ENCODE measurements at regions not wholly inside any gene's neighbourhood (a gene's known extent, or its start where the extent isn't known, plus 50 kb on each side); places are given as distances from the start of the nearest gene placed in this dataset.
"Not testable (repeated sequence)": the region's sequence is repeated elsewhere in the genome, so short reads cannot be mapped to it uniquely, and the experiment has no call there.

DNA sequence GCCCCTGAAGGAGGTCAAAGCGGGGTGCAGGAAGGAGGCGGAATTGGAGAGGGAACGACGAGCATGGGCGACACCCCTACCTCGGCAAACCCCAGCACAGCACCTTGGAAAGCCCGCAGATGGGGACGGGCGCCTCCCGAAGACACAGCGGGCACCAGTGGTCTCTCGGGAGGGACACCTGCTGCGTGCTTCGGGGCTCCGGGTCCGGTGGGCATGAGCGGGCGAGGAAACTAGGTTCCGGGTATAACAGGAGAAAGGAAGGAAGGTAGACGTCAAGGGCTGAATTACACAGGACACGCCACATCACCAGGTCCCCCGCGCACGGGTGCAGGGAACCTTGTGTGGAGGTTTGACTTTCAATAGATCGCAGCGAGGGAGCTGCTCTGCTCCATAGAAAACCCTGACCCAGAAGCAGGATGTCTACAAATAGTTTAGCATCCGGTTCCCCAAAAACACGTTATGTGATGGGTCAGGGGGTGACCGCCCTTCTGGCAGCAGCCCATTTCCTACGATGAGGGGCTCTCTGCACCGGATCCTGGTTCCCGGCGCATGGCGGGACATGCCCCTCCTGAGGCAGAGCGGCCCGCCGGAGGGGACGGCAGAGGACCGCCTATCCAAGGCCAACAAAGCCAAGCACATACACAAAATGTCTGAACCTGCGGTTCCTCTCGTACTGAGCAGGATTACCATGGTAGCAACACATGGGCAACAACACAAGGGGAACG lies 196.9 kb downstream of the ALG10 start:
- DNase-seq (ENCODE audit: low spot score) (no peak), FAIRE-seq (no peak)

DNA sequence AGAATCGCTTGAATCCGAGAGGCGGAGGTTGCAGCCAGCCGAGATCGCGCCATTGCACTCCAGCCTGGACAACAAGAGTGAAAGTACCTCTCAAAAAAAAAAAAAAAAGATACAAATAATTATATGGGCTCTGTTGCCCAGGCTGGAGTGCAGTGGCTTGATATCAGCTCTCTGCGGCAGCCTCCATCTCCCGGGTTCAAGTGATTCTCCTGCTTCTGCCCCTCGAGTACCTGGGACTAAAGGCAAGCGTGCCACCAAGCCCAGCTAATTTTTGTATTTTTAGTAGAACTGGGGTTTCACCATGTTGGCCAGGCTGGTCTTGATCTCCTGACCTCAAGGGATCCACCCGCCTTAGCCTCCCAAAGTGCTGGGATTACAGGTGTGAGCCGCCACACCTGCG lies 197.8 kb downstream of the ALG10 start:
- DNase-seq (ENCODE audit: low spot score); FAIRE-seq: not testable (repeated sequence)

DNA sequence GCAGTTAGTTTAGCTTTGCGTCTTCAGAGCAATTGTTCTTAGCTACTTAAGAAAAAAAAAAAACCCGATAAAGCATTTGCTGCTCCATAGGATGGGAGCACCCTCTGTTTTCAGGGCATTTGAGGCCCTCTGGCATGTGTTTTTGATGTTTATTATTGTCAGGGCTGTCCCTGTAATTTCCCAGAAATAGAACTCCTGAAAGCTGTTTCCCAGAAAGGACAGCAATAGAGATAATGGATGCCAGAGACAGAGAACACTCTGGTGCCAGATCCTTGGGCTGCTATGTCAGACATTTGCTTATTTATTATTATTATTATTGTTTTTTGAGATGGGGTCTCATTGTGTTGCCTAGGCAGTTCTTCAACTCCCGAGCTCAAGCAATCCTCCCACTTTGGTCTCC lies 201.3 kb downstream of the ALG10 start:
- no peak for FAIRE-seq
- no peak for DNase-seq (ENCODE audit: low spot score)

DNA sequence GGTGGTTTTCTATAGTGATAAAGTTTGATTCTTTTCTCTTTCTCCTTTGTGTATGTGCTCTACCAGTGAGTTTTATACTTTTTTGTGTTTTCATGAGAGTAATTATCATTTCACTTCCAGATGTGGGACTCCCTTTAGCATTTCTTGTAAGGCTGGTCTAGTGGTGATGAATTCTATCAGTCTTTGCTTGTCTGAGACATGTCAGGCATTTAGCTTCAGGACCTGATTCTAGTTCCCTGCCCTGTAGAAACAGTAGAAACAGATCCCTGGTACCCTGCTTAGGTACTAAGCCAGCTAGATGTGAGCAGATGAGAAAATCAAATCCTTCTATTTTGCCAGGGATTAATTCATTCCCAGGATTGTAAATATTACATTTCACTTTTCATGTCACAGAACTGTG lies 203.7 kb downstream of the ALG10 start:
- not testable (repeated sequence) for FAIRE-seq; DNase-seq (ENCODE audit: low spot score)

DNA sequence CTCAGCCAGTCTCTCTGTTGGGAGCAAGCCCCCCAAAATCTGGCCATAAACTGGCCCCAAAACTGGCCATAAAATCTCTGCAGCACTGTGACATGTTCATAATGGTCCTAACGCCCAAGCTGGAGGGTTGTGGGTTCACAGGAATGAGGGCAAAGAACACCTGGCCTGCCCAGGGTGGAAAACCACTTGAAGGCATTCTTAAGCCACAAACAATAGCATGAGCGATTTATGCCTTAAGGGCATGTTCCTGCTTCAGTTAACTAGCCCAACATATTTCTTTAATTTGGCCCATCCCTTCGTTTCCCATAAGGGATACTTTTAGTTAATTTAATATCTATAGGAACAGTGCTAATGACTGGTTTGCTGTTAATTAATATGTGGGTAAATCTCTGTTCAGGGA lies 205.8 kb downstream of the ALG10 start:
- not testable (repeated sequence) for FAIRE-seq; DNase-seq (ENCODE audit: low spot score)

DNA sequence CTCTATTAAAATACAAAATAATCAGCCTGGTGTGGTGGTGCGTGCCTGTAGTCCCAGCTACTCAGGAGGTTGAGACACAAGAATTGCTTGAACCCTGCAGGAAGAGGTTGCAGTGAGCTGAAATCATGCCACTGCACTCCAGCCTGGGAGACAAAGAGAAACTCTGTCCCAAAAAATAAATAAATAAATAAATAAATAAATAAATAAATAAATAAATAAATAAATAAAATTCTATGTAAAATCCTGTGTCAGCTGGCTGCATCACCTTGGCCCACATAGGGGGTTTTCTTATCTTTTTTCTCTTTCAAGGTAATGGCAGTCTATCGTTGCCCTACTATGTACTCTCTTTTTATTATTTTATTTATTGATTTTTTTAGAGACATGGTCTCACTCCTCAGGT lies 206.7 kb downstream of the ALG10 start:
- FAIRE-seq; DNase-seq (ENCODE audit: low spot score): not testable (repeated sequence)

DNA sequence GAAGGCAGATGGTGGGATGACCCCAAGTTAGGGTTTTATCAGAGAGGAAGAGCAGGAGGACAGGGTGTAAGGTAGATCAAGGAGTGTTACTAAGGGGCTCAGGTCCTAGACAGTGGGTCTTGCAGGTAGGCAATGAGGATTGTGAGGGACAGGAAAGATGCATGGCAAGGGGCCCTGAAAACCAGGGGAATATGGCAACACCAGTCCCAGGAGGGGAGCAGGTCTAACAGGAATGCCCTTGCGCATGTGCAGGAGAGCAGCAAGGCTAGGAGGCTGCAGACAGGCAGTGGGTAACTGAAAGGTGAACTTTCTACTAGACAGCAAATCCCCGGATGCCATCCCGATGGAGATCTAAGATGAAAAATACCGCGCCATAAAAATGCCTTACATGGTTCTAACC lies 211.3 kb downstream of the ALG10 start:
- DNase-seq (ENCODE audit: low spot score) (no peak), FAIRE-seq (no peak)

DNA sequence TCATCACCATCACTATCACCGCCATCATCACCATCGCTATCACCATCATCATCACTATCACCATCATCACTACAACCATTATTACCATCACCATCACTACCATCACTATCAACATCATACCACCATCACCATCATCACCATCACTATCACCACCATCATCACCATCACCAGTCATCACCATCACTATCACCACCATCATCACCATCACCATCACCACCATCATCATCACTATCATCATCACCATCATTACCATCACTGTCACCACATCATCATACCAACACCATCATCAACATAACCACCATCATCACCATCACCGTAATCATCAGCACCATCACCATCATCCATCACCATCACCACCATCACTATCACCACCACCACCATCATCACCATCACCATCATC lies 213.8 kb downstream of the ALG10 start:
- DNase-seq (ENCODE audit: low spot score) (no peak), FAIRE-seq (no peak)

DNA sequence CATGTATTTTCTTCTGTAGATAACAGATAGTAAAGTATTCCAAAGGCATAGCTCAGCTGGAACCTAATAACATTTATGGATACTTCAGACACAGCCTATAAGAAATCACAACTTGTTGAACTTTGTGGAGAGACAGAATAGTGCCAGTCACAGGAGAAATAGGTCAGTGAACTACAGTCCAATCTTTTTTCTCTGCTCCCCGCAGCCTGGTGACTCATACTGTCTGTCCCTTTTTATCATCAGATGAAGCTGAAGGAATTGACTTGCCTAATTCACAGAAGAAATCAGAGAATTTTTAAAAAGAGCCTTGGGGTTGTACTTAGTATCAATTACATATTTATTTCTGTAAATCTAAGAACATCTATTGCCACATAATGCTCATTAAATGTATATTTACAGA lies 222.3 kb downstream of the ALG10 start:
- FAIRE-seq: no peak
- DNase-seq (ENCODE audit: low spot score): no peak

DNA sequence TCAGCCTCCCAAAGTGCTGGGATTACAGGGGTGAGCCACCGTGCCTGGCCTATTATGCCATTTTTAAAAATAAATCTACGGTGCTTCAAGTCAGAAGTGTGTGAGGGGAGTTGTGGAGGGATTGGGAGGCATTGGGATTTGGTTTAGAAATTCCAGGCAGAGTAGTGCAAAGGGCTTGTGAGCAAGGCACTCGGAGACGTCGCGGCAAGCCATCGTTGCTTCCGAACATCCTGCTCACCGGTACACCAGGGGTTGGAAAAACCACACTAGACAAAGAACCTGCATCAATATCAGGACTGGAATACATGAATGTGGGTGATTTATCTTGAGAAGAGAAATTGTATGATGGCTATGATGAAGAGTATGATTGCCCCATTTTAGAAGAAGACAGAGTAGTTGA lies 227.0 kb downstream of the ALG10 start:
- FAIRE-seq (no peak), DNase-seq (ENCODE audit: low spot score) (no peak)

DNA sequence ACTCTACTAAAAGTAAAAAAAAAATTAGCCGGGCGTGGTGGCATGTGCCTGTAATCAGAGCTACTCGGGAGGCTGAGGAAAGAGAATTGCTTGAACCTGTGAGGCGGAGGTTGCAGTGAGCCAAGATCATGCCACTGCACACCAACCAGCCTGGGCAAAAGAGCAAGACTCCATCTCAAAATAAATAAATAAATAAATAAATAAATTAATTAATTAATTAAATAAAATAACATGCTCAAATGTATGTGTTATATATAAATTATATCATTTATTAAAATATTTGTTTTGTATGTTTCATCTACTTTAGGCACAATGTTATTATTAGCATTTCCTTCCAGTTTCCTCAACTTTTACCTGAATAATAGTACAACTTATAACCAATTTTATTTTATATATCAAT lies 229.6 kb downstream of the ALG10 start:
- not testable (repeated sequence) for DNase-seq (ENCODE audit: low spot score); FAIRE-seq

DNA sequence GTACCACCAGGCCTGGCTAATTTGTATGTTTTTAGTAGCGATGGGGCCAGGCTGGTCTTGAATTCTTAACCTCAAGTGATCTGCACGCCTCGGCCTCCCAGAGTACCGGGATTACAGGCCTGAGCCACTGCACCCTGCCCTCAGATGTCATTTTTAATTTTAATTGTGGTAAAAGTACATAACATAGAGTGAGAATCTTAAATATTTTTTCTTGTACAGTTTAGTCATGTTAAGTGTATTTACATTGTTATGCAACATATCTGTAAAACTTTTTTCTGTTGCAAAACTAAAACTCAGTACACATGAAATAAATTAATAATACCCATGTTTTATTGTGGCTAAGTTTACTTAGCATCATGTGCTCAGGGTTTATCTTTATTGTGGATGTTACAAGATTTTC lies 231.4 kb downstream of the ALG10 start:
- no peak for FAIRE-seq

DNA sequence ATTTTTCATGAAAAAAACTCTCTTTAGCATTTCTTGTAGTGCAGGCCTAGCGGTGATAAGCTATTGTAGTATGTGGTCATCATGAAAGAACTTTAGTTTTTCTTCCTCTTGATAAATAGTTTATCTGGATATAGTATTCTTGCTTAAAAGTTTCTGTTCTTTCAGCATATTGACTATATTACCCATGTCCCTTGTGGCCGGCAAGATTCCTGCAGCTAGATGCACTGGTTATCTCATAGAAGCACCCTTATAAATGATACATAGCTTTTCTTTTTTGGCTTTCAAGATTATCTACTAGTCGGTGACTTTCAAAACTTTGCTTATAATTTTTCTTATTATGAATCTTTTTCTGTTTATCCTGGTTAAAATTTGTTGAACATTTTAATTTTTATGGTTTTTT lies 234.8 kb downstream of the ALG10 start:
- FAIRE-seq: no peak
- no peak for DNase-seq (ENCODE audit: low spot score)

More for the DNA sequence above, 231.4 kb downstream of the ALG10 start:
- no peak for DNase-seq (ENCODE audit: low spot score)

DNA sequence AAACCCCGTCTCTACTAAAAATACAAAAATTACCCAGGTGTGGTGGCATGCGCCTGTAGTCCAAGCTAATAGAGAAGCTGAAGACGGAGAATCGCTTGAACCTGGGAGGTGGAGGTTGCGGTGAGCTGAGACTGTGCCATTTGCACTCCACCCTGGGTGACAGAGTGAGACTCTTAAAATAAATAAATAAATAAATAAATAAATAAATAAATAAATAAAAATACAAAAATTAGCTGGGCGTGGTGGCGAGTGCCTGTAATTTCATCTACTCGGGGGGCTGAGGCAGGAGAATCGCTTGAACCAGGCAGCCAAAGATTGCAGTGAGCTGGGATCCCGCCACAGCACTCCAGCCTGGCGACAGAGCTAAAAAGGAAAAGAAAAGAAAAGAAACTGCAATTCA lies 239.8 kb downstream of the ALG10 start:
- not testable (repeated sequence) for FAIRE-seq; DNase-seq (ENCODE audit: low spot score)

DNA sequence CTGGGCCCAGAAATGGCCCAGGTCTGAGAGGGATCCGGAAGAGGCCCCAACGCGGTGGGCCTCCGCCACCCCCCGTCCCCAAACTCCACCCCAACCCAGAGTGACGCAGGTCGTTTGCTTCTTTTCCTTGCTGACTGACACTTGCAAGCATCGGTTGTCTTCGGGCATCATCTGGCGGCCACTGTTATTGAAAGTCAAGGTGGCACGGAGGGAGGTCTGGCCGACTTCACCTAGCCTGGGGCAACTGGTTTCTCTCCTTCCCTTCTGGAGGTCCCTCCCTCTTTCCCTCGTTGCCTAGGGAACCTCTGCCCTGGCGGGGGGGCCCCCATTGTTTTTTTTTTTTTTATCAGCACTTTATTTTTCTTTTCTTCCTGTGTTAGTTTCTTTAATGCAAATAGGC lies 241.8 kb downstream of the ALG10 start:
- DNase-seq (ENCODE audit: low spot score) (no peak), FAIRE-seq (no peak)

DNA sequence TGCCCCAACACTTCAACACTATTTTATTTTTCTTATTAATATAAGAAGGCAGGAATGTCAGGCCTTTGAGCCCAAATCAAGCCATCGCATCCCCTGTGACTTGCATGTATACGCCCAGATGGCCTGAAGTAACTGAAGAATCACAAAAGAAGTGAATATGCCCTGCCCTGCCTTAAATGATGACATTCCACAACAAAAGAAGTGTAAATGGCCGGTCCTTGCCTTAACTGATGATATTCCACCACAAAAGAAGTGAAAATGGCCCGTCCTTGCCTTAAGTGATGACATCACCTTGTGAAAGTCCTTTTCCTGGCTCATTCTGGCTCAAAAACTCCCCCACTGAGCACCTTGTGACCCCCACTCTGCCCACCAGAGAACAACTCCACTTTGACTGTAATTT lies 251.4 kb downstream of the ALG10 start:
- not testable (repeated sequence) for FAIRE-seq; DNase-seq (ENCODE audit: low spot score)

DNA sequence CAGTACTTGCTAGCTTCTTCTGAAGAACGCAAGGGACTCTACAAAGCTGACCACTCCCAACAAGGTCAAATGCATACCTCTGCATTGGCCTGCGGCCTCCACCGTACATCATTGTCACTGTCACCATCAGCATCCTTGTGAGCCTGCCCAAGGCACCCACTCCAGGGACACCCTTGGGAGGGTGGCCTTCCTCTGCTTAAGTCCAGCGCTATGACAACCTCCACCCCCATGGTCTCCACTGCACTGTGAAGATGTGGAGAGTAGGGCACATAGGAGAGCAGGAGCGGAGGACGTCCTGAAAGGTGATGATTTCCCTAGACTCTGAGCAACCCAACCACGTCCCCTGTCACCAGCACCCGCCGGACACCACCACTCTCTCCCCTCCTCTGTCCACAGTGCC lies 252.8 kb downstream of the ALG10 start:
- no peak for FAIRE-seq
- DNase-seq (ENCODE audit: low spot score): no peak

DNA sequence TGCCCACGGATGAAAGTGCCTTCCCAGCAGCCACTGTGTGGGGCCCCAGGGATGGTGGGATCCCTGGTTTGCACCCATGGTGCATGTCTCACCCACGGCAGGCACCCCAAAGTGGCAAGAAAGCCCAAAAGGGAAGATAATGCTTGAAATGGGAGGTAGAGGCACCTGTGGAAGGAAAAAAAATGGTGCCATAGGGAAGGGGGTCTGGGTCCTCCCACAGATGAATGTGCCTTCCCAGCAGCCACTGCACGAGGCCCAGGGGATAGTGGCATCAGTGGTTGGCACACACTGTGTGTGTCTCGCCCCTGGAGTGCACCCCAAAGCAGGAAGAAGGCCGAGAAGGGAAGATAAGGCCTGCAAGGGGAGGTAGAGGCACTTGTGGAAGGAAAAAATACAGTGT lies 264.2 kb downstream of the ALG10 start:
- FAIRE-seq: no peak
- no peak for DNase-seq (ENCODE audit: low spot score)

DNA sequence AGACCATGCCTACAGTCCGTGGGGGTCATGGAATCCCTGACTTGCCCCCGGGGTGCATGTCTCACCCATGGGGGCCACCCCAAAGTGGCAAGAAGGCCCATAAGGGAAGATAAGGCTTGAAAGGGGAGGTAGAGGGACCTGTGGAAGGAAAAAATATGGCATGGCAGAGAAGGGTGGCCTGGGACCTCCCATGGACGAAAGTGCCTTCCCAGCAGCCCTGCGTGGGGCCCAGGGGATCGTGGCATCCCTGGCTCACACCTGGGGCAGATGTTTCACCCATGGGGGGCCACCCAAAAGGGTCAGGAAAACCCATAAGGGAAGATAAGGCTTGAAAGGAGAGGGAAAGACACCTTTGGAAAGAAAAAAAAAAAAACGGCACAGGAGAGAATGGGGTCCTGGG lies 264.6 kb downstream of the ALG10 start:
- FAIRE-seq (no peak), DNase-seq (ENCODE audit: low spot score) (no peak)

DNA sequence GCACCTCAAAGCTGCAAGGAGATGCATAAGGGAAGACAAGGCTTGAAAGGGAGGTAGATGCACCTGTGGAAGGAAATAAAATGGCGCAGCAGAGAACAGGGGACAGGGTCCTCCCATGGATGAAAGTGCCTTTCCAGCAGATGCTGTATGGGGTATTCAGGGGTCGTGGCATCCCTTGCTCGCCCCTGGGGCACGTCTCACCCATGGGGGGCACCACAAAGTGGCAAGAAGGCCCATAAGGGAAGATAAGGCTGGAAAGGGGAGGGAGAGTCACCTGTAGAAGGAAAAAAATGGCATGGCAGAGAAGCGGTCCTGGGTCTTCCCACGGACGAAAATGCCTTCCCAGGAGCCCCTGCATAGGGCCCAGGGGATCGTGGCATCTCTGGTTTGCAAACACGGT lies 265.1 kb downstream of the ALG10 start:
- DNase-seq (ENCODE audit: low spot score): no peak
- FAIRE-seq: no peak

DNA sequence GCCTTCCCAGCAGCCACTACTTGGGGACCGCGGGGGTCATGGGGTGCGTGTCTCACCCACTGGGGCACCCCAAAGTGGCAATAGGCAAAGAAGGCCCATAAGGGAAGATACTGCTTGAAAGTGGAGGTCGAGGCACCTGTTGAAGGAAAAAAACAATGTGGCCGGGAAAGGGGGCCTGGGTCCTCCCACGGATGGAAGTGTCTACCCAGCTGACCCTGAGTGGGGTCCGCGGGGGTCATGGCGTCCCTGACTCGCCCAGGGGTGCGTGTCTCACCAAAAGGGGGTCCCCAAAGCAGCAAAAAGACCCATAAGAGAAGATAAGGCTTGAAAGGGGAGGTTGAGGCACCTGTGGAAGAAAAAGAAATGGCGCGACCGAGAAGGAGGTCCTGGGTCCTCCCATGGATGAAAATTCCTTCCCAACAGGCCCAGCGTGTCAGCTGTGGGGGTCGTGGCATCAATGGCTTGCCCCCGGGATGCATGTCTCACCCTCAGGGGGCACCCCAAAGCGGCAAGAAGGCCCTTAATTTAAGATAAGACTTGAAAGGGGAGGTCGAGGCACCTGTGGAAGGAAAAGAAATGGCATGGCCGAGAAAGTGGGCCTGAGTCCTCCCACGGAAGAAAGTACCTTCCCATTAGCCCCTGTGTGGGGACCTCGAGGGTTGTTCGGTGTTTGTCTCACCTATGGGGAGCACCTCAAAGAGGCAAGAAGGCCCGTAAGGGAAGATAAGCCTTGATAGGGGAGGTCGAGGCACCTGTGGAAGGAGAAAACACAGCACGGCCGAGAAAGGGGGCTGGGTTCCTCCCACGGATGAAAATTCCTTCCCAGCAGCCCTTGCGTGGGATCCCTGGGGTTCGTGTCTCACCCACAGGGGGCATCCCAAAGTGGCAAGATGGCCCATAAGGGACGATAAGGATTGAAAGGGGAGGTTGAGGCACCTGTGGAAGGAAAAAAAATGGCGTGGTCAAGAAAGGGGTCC lies 266.0 kb downstream of the ALG10 start:
- DNase-seq (ENCODE audit: low spot score): no peak
- no peak for FAIRE-seq

DNA sequence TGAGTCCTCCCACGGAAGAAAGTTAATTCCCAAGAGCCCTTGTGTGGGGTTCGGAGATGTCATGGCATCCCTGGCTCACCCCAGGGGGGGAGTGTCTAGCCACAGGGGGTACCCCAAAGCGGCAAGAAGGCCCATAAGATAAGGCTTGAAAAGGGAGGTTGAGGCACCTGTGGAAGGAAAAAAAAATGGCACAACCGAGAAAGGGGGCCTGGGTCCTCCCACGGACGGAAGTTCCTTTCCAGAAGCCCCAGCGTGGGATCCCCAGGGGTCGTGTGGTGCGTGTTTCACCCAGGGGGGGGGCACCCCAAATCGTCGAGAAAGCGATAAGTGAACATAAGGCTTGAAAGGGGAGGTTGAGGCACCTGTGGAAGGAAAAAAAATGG lies 266.7 kb downstream of the ALG10 start:
- DNase-seq (ENCODE audit: low spot score) (no peak), FAIRE-seq (no peak)

Data from RCC 7860 (cell line).